A172 (cell line): ENCODE measurements at regions not wholly inside any gene's neighbourhood (a gene's known extent, or its start where the extent isn't known, plus 50 kb on each side); places are given as distances from the start of the nearest gene placed in this dataset.
A peak's percentile ranks its signal among the peaks of the same experiment; 100 is the strongest.

Experiments
- DNase-seq: peaks from one replicate; pipeline ENCODE4 v3.0.0-alpha.2; 2015; ENCODE audit warnings: low spot score

DNA sequence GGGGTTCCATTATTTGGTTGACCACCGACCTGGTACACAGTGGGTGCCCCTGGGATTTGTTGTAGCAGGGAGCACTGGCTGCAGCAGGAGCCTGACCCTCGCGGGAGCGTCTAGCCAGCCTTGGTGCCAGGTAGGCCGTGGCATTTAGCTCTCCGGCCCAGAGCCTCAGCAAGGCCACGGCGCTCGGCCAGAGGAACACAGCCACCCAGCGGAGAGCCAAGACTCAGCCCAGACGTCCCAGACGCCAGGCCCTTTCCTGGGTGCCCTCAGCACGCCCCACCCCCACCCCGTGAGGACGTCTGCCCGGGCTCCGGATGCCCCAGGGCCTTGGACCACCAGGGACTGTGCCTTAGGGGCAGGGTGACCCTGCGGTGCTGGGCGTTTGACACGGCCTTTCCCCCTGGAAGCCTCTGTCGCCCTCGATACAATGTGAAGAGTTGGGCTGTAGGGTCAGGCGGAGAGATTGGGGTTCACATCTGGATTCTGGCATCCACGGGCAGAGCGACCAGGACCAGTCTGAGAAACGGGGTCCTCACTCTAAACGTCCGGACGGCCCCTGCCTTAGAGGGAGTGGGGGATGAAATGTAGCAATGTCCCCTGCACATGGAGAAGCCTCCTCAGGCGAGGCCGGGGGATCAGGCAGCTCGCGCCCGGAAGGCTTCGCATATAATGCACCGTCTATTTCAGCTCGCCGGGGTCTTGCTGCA, 99.2 kb upstream of the FGF3 start:
- DNase-seq, result no peak

GRCh38 chr11:69918938-69919650, 99.9 kb upstream of the FGF3 start:
- DNase-seq, result peak; percentile 55

DNA sequence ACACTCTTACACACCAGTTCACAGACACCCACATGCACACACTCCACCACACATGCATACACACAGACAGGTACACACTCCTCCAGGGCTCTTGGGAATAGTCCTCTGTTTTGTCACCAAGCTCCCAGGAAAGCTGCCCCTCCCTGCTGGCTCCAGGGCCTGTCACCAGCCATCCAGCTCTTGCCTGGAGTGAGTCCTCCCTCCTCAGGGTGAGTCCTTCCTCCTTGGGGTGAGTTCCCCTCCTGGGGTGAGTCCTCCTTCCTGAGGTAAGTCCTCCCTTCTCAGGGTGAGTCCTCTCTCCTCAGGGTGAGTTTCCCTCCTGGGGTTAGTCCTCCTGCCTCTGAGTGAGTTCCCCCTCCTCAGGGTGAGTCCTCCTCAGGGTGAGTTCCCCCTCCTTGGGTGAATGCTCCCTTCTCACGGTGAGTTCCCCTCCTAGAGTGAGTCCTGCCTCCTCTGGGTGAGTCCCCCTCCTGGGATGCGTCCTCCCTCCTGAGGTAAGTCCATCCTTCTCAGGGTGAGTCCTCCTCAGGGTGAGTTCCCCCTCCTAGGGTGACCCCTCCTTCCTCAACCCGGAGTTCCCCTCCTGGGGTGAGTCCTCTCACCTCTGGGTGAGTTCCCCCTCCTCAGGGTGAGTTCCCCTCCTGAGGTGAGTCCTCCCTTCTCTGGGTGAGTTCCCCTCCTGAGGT, 100.6 kb upstream of the FGF3 start:
- DNase-seq, result no peak

DNA sequence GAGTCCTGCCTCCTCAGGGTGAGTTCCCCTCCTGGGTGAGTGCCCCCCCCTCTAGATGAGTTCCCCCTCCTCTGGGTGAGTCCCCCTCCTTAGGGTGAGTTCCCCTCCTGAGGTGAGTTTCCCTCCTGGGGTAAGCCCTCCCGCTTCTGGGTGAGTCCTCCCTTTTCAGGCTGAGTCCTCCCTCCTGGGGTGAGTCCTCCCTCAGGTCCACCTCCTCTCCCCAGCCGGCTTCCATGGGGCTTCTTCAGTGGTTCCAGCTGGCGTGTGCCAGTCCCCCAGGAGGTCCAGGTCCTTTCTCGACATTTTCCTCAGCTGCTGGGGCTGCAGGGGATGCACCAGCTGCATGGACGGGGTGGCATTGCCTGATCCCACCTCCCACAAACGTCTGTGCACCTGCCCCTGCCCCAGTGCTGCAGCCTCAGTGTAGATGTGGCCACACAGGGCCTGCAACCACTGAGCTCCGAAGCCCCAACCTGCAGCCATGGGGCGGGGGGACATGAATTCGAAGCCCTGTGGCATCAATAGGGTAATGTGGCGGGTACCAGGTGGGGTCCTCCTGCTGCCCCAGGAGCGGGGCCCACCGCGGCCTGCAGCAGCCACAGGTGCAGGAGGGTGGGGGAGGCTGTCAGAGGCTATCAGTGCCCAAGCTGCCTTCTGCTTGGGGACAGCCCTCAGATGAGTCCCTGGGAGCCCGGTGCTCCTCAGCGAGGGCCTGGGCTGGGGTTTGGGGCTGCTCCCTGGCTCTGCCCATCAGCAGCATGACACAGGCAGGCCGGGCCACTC, 101.3 kb upstream of the FGF3 start:
- no peak for DNase-seq

GRCh38 chr11:69921128-69922014, 102.2 kb upstream of the FGF3 start:
- DNase-seq, result no peak

DNA sequence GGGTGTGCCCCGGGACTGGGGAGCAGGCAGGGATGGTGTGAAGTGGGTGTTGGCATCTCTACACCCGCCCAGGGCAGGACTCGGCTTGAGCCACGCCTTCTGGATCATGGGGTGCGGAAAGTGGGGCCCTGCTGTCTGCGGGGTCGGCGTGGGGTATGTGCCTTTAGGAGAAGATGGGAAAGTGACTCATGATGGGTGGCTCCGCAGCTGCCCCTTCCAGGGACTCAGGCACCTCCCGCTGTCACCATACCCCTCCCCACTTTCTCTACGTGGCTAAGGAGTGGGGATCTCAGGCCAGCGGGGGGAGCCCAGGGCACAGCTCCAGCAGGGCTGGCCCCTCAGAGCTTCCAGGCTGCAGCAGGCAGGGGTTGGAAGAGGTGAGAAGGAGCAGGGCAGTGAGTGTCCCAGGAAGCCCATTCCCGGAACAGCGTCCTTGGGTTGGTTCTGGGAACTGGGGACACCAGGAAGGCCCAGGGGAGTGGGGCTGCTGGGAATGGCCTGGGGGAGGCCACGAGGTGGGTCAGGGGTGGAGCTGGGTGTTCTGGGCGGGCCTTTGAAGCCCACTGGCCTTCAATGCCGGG, 102.9 kb upstream of the FGF3 start:
- peak; percentile 46 for DNase-seq

DNA sequence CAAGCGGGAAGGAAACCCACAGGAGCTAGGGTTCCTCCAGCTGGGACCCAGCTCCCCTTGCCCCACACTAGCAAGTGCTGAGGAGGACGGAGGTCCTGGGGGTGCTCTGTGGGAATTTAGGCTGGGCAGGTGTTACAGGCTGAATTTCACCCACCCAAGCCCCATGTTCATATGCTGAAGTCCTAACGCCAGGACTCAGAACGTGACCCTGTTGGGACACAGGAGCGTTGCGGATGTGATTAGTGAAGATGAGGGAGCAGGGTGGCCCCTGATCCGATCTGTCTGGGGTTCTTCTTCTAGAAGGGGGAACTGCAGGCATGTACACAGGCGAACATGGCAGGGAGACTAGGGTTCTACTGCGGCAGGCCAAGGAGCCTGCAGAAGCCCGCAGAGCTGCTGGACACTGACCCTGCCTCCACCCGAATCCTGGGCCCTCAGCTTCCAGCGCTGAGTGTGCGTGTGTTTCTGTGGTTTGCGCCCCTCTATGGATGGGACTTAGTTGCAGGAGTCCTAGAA, 103.4 kb upstream of the FGF3 start:
- no peak for DNase-seq

GRCh38 chr11:69923196-69923595, 104.0 kb upstream of the FGF3 start:
- DNase-seq, result no peak

DNA sequence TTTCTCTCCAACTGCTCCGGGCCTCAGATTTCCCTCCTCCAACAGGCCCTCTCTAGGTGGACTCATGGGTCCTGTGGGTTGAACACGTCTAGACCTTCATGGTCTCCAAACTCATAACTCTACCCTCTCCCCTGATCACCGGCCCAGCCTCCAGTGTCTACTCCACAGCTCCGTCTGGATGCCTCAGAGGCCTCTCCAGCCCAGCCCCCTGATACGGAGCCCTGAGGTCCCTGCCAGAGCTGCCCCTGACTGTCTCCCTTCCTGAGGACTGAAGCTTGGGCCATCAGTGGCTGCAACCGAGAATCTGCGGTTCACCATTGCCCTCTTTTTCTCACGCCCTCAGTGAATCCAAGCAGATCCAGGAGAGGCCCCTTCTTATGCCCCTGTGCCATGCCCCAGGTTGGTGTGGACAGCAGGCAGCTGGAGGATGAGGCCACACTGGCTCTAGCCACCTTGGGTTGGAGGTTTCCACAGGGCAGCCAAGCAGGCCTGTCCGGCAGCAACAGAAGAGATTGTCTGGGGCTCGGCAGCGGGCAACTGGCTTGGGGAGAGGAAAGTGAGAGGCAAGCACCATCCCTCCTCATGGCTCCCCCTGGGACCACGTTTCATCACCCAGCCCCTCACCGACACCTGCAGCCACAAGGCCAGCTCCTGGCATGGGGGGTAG, 104.6 kb upstream of the FGF3 start:
- DNase-seq, result no peak

GRCh38 chr11:69924308-69925161, 105.3 kb upstream of the FGF3 start:
- DNase-seq, result no peak

DNA sequence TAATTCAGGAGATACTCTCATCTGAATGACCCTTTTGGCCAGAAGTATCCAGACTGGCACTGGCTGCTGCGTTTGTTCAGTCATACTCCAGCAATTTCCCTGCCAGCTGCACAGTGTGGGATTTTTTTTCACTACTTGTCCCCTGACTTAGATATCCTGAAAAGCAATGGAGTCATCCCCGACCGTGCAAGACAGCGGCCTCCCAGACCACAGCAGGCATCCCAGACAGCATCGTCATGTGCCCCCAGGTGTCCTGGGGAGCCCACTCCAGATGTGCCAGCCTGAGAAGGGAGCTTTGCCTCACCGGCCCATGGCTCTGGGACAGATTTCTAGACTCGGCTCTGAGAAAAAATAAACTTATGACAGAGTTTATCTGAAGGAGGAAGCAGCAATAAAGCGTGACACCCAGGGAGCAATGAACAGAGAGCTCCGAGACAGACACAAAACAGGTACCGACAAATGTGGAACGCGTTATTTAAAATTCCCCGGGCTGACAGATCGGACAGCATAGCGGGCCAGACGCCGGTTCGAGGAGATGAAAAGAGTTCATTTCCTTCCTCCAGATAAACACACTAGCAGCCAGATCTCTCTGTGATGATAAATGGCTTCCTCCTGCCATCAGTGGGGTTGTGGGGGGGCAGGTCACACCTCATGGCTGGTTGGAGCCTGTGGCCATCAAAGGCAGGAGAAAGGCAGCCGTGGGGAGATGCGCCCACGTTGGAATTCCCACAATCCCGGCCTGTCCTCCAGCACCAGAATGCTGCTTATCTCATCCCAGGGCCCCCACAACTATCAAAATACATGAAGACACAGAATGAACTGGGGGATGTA, 106.4 kb upstream of the FGF3 start:
- peak; percentile 67 for DNase-seq

- DNase-seq, result no peak
These were observed 107.3 kb upstream of the FGF3 start for GRCh38 chr11:69926376-69927050.

- no peak for DNase-seq
These were observed 108.9 kb upstream of the FGF3 start for GRCh38 chr11:69928121-69928520.

DNA sequence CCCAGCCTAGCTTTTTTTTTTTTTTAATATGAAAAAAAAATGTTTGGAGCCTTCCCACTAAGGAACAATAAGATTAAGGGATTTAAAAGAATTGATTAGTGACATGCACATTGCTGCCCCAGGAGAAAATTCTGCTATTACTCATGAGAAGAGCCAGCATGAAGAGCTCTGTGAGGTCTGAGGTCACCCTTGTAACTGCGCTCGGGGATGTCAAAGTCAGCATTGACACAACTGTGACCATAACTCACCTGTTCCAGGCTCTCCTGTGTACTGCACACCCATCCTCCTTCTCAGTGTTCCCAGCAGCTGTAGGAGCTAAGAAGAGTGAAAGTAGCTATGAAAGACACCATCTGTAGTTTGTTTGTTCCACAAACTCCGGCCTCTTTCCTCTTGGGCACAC, 109.8 kb upstream of the FGF3 start:
- DNase-seq, result no peak

GRCh38 chr11:69930081-69931059, 111.2 kb upstream of the FGF3 start:
- no peak for DNase-seq
